LNCAP (cell line): ENCODE measurements at regions not wholly inside any gene's neighbourhood (a gene's known extent, or its start where the extent isn't known, plus 50 kb on each side); places are given as distances from the start of the nearest gene placed in this dataset.

Experiments
- CTCF ChIP-seq: fragments of 450-650 bp; IDR thresholded peaks from 2 replicates; pipeline ENCODE4 v1.5.1; 2017; ENCODE audit warnings: mild to moderate bottlenecking

GRCh38 chr4:141783770-141784169 lies 147.4 kb downstream of the IL15 start:
- TF ChIP-seq CTCF: no peak

- TF ChIP-seq CTCF: no peak
These were observed 150.6 kb downstream of the IL15 start for GRCh38 chr4:141786946-141787345.

GRCh38 chr4:141788169-141788915 lies 152.0 kb downstream of the IL15 start:
- no peak for TF ChIP-seq CTCF

GRCh38 chr4:141789716-141790115 lies 153.3 kb downstream of the IL15 start:
- no peak for TF ChIP-seq CTCF

- no peak for TF ChIP-seq CTCF
These were observed 155.8 kb downstream of the IL15 start for GRCh38 chr4:141792164-141792563.

- TF ChIP-seq CTCF: no peak
These were observed 161.6 kb downstream of the IL15 start for GRCh38 chr4:141797966-141798365.

- TF ChIP-seq CTCF: no peak
These were observed 165.2 kb downstream of the IL15 start for GRCh38 chr4:141801558-141801957.

GRCh38 chr4:141802333-141802732 lies 165.9 kb downstream of the IL15 start:
- no peak for TF ChIP-seq CTCF
